Left ventricle myocardium superior (tissue), 1 donor: ENCODE measurements at regions not wholly inside any gene's neighbourhood (a gene's known extent, or its start where the extent isn't known, plus 50 kb on each side); places are given as distances from the start of the nearest gene placed in this dataset.
"Not testable (repeated sequence)": the region's sequence is repeated elsewhere in the genome, so short reads cannot be mapped to it uniquely, and the experiment has no call there.

ENCODE experiments used
- ATAC-seq: fragments of 200-7000 bp; cut with Tn5 transposase; one replicate; pipeline ENCODE4 v1.9.1; 2020; ENCODE audit warnings: mild to moderate bottlenecking, moderate library complexity
- DNase-seq: peaks from one replicate; pipeline ENCODE4 v3.0.0-alpha.2; 2020
- intact Hi-C: fragments of 100-400 bp; cut with micrococcal nuclease; formaldehyde crosslinking; loops from one replicate; pipeline ENCODE4 v1.11.0; 2022
- donor health status: DM: no; HTN: yes; CAD: no; lungs with severe emphysema.

DNA sequence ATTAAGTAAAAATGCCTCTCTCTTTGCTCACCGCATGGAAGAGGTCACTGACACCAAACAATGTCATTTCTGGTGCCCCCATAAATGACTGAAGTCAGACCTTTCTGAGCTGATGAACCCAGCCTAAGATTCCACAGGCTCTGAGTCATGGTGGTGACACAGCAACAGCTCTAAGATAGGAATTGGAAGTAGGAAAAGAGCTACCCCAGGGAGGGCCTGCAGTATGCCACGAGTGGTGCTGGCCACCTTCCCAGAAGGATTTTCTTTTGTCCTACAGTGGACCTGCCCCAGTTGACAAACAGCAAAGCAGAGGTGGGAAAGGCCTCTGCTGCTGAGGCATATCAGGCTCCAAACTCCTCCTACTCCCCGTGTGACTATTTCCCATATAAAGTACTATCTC lies 208.1 kb downstream of the MINAR1 start:
- intact Hi-C loops: no loop called here
- DNase-seq (no peak), ATAC-seq (peak; percentile 73)

DNA sequence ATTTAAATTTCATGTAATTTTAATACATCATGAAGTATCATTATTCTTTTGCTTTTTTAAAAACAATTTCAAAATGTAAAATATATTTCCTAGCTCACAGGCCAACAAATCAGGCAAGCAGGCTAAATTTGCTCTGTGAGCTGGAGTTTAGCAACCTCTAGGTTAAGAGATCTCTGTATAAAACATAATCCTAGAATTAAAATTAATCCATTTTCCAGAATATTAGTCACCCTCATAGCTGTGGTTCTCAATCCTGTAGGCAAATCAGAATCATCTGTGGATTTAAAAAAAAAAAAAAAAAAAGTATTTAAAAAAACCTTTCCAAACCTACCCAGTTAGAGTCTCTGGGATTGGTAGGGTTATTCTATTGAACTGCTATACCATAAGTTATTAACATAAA lies 209.7 kb downstream of the MINAR1 start:
- intact Hi-C loops: no loop called here
- DNase-seq (no peak), ATAC-seq (no peak)

DNA sequence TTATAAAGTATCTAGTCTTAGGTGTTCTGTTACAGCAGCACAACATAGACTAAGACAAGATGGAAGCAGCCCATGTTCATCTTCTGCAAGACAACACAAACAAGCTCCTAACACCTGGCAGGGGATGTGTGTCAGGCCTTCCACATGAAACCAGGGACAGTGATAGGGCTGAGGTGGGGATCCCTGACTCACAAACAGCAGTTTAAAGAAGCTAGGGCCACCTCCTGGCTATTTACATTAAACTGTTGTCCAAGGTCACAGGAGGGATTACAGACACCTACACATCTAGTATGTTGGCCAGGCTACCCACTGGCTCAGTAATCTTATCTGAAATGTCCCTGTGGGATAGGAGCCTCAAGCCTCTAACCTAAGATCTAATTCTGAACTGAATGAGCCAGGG lies 211.3 kb downstream of the MINAR1 start:
- intact Hi-C loops: no loop called here
- ATAC-seq (no peak), DNase-seq (no peak)

DNA sequence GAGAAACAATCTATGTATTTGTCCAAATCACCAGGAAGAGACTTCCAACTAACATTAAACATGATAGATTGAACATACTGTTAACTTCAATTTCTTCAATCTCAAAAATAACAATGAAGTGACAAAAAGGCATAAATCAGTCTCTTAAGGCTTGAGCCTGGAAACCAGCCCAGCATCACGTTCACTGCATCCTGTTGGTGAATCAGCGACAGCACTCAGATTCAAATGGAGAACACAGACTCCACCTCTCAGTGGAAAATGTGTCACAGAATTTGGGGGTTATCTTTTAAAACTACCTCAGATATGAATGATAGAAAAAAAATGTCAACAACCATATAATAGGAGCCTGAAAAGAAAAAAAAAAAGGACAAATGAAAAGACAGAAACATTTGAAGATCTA lies 212.0 kb downstream of the MINAR1 start:
- intact Hi-C loops: no loop called here
- no peak for ATAC-seq
- DNase-seq: no peak

DNA sequence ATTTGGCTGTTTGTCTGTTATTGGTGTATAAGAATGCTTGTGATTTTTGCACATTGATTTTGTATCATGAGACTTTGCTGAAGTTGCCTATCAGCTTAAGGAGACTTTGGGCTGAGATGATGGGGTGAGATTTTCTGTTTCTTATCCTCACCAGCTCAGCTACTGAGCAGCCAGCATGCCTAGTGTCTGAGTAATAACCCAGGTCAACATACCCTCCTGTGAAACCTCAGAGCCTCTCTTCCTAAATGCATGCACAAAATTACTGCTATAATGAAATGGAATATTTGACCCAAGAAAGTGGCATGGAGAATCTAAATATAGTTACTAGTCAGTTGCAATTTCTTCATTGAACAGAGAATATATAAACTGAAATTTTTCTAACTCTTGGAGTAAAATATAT lies 220.8 kb downstream of the MINAR1 start:
- ATAC-seq, intact Hi-C loops, DNase-seq: not testable (repeated sequence)

DNA sequence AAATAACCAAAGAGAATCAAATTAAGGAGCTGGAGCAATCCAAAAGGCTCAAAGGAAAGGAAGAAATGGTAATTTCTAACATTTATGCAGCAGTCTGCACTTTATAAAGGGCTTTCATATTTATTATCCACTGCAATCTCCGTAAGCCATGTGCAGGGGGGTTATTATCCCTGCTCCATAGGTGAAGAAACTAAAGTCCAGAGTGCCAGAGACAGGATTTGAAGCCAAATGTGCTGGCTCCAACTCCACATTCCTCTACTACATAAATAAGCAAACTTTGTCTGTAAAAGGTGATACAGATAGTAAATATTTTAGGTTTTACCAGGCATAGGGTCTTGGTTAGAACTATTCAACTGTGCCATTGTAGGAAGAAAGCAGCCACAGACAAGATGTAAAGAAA lies 221.4 kb downstream of the MINAR1 start:
- no peak for DNase-seq
- intact Hi-C loops: no loop called here
- no peak for ATAC-seq

DNA sequence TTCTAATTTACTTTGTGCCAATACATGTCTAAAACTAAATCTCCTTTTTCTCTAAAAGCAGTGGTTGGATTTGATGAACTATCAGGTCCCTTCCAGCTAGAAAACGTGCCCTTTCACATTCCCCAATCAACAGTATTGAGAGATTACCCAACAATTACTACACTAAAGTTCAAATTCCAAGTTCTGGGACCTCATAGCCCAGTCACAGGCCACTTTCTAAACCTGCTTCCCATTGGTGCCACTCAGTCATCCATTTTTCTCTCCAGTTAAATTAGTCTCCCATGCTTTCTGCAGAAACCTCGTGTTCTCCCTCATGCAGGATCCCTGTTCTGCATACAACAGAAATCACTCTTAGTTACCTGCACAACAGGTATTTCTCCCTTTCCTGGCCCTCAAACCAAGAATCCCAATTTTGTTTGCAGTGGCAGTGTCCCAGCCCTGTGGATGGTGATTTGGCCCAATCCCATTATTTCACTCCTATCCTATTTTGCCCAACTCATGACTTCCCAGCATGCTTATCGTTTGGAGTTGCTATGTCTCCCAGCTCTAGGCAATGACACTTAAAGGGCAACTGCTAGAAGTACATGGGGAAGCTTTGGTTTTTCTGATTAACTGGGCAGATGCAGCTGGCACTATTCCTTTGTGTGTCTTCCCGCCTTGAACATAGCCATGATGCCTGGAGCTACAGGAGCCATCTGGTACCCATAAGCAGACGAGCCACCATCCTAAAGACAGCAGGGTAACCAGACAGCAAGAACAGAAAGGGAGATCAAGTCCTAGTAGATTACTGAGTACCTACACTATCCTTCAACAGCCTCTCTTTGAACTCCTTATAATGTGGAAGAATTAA lies 224.2 kb downstream of the MINAR1 start:
- intact Hi-C loops: no loop called here
- ATAC-seq: no peak
- DNase-seq: no peak

DNA sequence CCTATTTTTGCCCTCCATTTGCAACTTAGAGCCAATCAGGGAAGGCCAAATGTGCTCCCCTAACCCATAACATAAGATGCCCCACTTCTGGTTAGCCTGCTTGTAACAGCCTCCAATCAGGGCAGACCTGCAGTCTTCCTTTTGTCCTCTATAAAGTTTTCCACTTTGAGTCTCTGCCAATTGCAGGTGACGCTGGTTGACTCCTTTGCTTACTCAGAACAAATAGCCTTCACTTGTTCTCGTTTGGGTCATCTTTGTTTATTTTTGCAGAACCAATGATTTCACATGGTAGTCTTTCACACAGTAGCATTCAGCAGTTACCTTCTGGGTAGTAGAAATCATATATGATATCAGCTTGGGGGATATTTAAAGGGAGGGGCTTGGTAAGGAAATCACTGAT lies 225.6 kb downstream of the MINAR1 start:
- ATAC-seq (no peak), DNase-seq (no peak)
- intact Hi-C loops: no loop called here

DNA sequence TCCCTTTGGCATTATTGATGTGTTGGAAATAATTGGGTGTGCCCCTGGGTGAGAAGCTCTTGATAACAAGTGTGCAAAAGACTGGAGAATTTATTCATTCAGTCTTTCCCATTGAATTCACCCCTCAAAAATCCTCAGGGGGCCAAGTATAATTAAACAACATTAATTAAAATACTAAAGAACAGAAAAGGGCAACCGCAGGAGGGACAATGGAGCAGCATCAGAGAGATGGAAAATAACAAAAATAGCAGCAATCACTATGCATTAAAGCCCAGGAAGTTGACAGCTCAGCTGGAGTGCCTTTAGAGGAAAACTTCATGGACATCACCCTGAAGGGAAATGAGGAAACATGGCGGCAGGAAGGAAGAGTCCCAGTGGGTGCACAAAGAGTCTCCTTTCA lies 227.6 kb downstream of the MINAR1 start:
- DNase-seq: no peak
- intact Hi-C loops: no loop called here

DNA sequence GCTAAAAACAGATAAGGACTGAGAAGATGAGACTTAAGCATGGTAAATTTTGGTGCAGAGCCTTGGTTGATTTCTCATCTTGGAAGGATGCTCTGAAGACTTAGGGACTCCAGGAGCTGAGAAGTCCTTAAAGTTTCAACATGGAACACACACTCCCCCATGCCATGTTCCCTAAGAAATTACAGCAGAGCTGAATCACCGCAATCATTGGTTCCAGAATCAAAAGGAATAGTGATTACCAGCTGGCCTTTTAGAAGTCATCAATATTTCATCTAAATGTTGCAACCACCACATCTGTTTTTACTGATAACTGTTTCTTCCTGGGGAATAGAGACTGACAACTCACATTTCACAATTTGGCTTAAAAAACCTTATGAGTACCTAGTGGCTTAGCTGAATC lies 229.3 kb downstream of the MINAR1 start:
- intact Hi-C loops: no loop called here
- DNase-seq: no peak
- ATAC-seq: no peak

More for the DNA sequence above, 227.6 kb downstream of the MINAR1 start:
- ATAC-seq: no peak

DNA sequence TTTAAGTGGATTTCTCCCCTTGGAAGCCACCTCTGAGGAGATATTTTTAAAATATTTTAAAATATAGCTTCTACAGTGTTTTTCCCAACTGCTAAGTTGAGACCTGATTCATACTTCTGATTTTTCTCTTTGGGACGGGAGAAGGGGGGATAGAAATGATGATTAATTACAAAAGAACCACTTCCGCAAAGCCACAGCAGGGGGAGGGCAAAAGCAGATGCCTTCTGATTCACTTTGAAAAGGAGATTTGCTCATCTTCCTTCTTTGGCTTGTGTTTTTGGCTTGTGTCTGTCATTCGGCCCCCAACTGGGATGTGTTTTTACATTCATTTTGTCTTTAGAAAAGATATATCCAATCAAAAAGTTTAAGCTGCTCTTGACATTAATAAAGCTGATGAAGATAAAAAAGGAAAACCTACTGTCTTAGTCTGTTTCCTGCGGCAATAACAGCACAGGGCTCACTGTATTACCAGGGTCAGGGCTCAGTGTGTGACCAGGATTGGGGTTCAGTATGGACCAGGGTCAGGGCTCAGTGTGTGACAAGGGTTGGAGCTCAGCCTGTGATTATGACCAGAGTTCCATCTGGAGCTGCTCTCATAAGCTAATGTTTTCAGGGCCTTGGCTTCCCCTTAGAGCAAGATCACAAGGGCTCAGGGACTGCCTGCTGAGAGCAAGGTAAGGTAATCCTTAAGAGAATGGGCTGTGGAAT lies 223.2 kb downstream of the MTHFS start:
- DNase-seq: no peak
- intact Hi-C loops: no loop called here
- no peak for ATAC-seq

DNA sequence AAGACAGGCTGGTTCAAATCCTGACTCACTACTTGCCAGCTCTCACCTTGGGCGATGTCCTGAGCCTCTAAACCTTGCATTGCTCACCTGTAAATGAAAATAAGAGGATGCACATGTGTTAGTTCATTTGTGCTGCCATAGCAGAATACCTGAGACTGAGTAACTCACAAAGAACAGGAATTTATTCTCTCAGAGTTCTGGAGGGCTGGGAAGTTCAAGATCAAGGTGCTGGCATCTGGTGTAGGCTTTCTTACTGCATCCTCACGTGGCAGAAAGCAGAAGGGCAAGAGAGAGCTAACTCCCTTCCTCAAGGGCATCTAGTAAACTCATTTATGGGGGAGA lies 222.7 kb downstream of the MTHFS start:
- intact Hi-C loops: no loop called here
- ATAC-seq: no peak
- no peak for DNase-seq

DNA sequence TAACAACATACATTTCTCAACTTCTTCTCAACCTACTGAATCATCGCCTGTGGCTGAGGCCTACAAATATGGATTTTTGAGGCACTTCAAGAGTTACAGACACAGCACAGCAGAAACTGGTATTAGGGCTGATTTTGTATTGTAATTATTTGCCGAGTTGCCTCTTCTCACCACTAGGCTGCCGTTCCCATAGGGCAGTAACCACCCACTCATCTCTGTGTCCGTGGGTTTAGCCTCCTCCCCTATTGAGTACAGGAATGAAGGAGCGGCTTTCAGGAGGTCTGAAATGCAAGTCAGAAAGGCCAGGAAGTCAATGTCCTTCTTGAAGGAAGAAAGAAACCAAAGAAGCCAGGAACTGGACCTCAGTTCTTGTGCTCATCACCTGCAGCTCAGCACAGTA lies 220.8 kb downstream of the MTHFS start:
- ATAC-seq: no peak
- intact Hi-C loops: no loop called here
- no peak for DNase-seq

DNA sequence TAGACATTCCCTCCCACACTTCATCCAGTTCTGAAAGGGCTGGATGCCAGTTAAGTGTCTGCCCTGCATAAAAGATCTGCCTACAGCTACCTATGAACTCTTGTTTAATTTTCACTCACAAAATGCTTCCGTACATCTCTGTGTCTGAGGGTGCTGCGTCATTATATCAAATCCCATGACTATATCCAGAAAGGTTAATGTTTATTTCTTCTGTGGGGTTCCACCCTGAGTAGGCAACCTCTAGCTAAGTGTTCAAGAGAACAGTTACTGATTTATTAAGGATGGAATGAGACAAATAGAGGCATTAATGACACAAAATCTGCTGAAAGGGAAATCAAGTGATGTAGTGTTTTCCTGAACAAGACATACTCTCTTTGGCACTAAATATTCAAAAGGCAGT lies 220.2 kb downstream of the MTHFS start:
- intact Hi-C loops: no loop called here
- DNase-seq: no peak
- no peak for ATAC-seq

DNA sequence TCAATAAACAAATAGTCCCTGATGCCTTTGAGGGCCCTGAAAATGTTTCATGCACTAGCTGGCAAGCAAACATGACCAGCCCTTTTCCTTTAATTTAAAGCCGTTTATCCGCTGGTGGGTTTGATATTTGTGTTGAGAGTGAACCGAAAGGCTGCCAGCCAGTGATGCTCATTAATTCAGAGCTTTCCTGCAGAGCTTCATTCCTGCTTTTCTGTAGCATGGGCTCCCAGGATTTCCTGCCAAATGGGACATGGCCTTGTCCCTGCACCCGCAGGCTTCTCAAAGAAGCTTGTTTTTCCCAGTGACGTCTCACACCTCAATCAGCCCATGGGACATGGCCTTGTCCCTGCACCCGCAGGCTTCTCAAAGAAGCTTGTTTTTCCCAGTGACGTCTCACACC lies 219.6 kb downstream of the MTHFS start:
- DNase-seq (no peak), ATAC-seq (no peak)
- intact Hi-C loops: no loop called here

DNA sequence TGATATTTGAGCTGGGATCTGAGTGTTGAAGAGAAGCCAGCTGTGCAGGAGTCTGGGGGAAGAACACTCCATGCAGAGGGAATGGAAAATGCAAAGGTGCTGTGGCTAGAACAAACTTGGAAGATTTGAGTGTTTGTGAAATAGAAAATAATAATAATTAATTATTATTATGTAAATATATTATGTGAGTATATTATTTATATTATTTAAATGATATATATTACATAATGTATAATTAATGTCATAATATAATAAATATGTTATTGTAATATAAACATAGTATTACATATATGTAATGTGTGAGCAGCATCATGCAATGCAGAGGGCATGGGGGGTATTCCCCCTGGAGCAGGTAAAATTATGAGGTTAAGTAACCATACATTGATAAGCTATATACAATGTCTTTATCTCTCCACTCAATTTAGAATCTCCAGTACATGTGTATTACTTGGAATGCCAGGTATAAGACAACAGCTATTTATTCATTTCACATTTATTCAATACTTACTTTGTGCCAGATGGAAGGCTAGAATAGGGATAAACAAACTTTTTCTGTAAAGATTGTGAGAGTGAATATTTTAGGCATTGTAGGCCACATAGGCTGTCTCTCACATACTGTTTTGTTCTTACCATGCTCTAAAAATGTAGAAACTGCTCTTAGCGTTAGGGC lies 218.6 kb downstream of the MTHFS start:
- intact Hi-C loops: no loop called here
- no peak for DNase-seq
- ATAC-seq: no peak

DNA sequence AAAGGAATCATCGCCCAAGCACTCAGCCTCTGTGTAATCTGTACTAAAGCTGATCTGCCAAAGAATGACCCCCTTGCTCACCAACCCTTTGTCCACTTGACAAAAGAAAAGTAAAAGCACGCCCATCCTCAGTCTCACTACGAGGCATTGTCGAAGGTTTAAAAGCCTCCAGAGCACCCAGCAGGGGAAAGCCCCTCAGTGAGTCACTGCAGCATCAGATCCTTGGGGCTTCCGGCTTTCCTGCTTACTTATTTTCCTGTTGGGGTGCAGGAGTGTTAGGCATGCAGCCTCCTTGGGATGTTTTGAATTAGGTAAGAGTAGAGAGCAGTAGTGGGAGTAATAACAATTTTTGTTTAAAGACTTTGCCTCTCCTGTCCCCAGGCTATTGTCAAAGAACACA lies 216.1 kb downstream of the MTHFS start:
- ATAC-seq: no peak
- intact Hi-C loops: no loop called here
- no peak for DNase-seq

DNA sequence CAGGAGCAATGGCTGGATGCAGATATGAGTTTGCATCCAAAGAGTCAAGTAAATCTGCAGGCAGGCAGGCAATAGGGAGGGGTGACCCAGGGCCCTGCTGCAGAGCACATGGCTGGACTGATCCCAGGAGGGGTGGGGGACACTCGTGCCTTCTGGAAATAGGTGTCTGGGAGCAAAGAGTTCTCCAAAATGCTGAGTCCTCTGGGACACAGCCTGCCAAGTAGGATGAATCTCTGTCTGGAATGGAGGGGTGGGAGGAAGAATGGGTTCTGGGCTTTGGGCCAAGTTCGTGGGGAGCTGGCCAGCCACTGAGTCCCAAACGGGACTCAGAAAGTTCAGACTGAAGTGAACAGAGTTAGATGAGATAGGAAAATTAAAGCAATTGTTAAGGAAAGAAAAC lies 214.5 kb downstream of the MTHFS start:
- intact Hi-C loops: no loop called here
- DNase-seq (peak; percentile 59), ATAC-seq (peak; percentile 83)

DNA sequence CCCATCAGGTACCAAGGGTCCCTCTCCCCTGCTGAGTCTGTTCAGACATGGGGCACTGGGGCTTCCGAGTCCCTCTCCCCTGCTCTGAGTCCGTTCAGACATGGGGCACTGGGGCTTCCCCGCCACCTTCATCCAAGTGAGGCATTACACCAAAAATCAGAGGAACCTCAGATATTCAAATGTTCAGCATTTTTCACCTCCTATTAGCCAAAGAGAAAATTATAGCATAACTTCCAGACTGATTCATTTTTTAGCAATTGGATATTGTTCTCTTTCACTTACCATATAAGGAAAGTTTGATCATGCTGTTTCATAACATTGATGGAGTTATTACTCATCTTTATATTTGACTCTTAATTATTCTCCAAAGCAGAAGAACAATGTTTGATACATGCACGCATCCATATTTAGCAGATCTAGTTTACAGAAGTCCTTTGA lies 213.9 kb downstream of the MTHFS start:
- intact Hi-C loops: no loop called here
- ATAC-seq: no peak

DNA sequence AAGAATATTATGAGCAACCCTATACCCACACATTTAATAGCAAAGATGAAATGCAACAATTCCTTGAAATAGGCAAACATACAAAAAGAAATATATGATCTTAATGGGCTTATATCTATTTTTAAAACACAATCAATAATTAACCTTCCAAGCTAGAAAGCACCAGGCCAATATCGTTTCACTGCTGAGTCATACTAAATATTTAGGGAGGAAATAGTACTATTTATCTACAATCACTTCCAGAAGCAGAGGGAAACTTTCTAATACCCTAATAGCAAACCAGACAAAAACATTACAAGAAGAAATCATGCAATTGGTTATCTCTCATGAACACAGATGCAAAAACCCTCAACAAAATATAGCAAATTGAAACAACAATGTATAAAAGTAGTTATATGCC lies 207.8 kb downstream of the MTHFS start:
- intact Hi-C loops: no loop called here
- ATAC-seq: no peak
- DNase-seq: no peak

More for the DNA sequence above, 213.9 kb downstream of the MTHFS start:
- DNase-seq: no peak
